ENCODE measurements at regions not wholly inside any gene's neighbourhood (a gene's known extent, or its start where the extent isn't known, plus 50 kb on each side); places are given as distances from the start of the nearest gene placed in this dataset.

- no peak for TF ChIP-seq CTCF (conservative IDR thresholded peaks at IDR 0.05; ENCODE audit: low read depth, low read length)
- TF ChIP-seq EZH2 (IDR thresholded peaks at IDR 0.05; ENCODE audit: low read length, unreplicated experiment): no peak
Measured at GRCh38 chrX:42025861-42026260, 102.5 kb upstream of the CASK start.

All from PC-3 (cell line).